SU-DHL-6 (cell line): ENCODE measurements at regions not wholly inside any gene's neighbourhood (a gene's known extent, or its start where the extent isn't known, plus 50 kb on each side); places are given as distances from the start of the nearest gene placed in this dataset.
"Not testable (repeated sequence)": the region's sequence is repeated elsewhere in the genome, so short reads cannot be mapped to it uniquely, and the experiment has no call there.

Experiments used
- H2AFZ ChIP-seq: fragments of 200-600 bp; sonication (generic); 2 replicates; pipeline ENCODE4 v1.6.1; 2014; ENCODE audit warnings: low read depth, mild to moderate bottlenecking, moderate library complexity, mixed read lengths, antibody characterized with exemption, low read length; ENCODE audit not compliant: severe bottlenecking
- H3F3A ChIP-seq: fragments of 200-600 bp; shearing (Covaris generic); 2 replicates; pipeline ENCODE4 v1.6.0; 2016; ENCODE audit warnings: antibody characterized with exemption, mild to moderate bottlenecking; ENCODE audit not compliant: insufficient read depth
- H3K27ac ChIP-seq: fragments of 200-600 bp; sonication (generic); 2 replicates; pipeline ENCODE4 v1.5.1; 2016; ENCODE audit warnings: low read depth, mild to moderate bottlenecking, low read length, moderate library complexity, mixed read lengths
- H3K27me3 ChIP-seq: fragments of 200-600 bp; sonication (generic), shearing (Covaris generic); 2 replicates; pipeline ENCODE4 v1.6.0; 2014; ENCODE audit warnings: mild to moderate bottlenecking, low read length
- H3K36me3 ChIP-seq: fragments of 200-600 bp; sonication (generic); 2 replicates; pipeline ENCODE4 v1.6.1; 2014; ENCODE audit warnings: mild to moderate bottlenecking, low read length, mixed read lengths
- H3K4me2 ChIP-seq: fragments of 300-600, 200-600 bp; shearing (Covaris generic), sonication (generic); 2 replicates; pipeline ENCODE4 v1.6.0; 2014; ENCODE audit warnings: low read length, low read depth, mild to moderate bottlenecking; ENCODE audit not compliant: poor library complexity, severe bottlenecking
- H3K4me3 ChIP-seq: fragments of 200-600 bp; sonication (generic); 2 replicates; pipeline ENCODE4 v1.5.1; 2014; ENCODE audit warnings: antibody characterized with exemption, low read length, mild to moderate bottlenecking, mixed read lengths; ENCODE audit not compliant: insufficient read depth, poor library complexity, severe bottlenecking
- H3K79me2 ChIP-seq: fragments of 200-600 bp; sonication (generic); 2 replicates; pipeline ENCODE4 v1.6.1; 2014; ENCODE audit warnings: mild to moderate bottlenecking, low read length, moderate library complexity; ENCODE audit not compliant: insufficient read depth
- H3K9ac ChIP-seq: fragments of 200-600 bp; sonication (generic); 2 replicates; pipeline ENCODE4 v1.7.0; 2014; ENCODE audit warnings: mild to moderate bottlenecking, low read length
- H3K9me2 ChIP-seq: fragments of 200-600 bp; sonication (generic); replicated peaks from 2 replicates; pipeline ENCODE4 v1.6.1; 2014; ENCODE audit warnings: low read length; ENCODE audit not compliant: insufficient read depth
- H3K9me3 ChIP-seq: fragments of 200-600 bp; sonication (generic); 2 replicates; pipeline ENCODE4 v1.6.1; 2014; ENCODE audit warnings: low read length, mixed read lengths; ENCODE audit not compliant: insufficient read depth
- H4K20me1 ChIP-seq: fragments of 200-600 bp; sonication (generic); 2 replicates; pipeline ENCODE4 v1.6.1; 2014; ENCODE audit warnings: low read depth, mild to moderate bottlenecking, antibody characterized with exemption, low read length, moderate library complexity, mixed read lengths
- EZH2phosphoT487 ChIP-seq: fragments of 200-600 bp; sonication (generic), shearing (Covaris generic); conservative IDR thresholded peaks from 2 replicates; pipeline ENCODE4 v1.6.1; 2018; ENCODE audit warnings: mild to moderate bottlenecking, antibody characterized with exemption, low read length, moderate library complexity, mixed read lengths
- TF ChIP-seq, protein P1 (sequence below): fragments of 200-600 bp; sonication (generic); IDR thresholded peaks from one replicate; pipeline ENCODE4 v1.5.1; 2017; ENCODE audit warnings: antibody characterized with exemption, mild to moderate bottlenecking, low read length, moderate library complexity; ENCODE audit not compliant: insufficient read depth, poor library complexity, severe bottlenecking

DNA sequence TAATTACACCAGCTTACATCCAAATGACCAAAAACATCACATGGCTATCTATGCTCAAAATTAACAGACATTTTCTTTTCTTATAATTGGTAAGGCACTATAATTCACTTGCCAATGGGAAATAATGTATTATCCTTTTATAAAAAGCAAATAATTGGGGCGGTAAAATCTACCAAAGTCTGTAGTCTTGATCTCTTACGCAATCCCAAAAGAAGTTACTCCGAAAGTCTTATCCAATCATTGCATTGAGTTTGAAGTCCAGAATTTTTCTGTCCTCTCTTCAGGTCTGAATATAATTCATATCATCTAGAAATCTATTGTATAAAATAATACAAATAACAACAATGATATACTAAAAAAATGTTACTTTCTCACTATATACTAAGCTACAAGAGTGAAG is 273.3 kb upstream of the CADM2 start:
- TF ChIP-seq, protein P1, sequence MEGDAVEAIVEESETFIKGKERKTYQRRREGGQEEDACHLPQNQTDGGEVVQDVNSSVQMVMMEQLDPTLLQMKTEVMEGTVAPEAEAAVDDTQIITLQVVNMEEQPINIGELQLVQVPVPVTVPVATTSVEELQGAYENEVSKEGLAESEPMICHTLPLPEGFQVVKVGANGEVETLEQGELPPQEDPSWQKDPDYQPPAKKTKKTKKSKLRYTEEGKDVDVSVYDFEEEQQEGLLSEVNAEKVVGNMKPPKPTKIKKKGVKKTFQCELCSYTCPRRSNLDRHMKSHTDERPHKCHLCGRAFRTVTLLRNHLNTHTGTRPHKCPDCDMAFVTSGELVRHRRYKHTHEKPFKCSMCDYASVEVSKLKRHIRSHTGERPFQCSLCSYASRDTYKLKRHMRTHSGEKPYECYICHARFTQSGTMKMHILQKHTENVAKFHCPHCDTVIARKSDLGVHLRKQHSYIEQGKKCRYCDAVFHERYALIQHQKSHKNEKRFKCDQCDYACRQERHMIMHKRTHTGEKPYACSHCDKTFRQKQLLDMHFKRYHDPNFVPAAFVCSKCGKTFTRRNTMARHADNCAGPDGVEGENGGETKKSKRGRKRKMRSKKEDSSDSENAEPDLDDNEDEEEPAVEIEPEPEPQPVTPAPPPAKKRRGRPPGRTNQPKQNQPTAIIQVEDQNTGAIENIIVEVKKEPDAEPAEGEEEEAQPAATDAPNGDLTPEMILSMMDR, result no peak
- no peak for TF ChIP-seq EZH2phosphoT487
- Histone ChIP-seq H3K27me3 (no peaks in the 10 kb centered on the region), H3K9ac (no peak overlapping the region)

DNA sequence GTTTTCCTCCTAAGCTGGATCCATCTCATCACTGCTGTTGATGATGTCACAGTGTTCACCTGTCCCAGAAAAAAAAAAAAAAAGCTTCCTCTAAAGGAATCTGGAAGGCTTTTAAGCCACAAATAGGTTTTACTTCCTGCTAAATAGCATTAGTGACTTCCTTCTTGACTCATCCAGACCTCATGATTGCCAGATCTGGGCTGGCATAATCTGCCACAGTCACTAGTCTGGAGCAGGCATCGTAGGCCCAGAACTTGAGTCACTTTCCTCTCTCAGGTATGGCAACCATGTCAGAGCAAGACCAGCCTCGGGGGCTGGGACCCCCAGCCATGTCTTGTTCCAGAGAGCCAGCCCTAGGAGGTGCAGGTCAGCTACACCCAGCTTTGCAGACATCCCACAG is 266.5 kb upstream of the CADM2 start:
- Histone ChIP-seq H3K36me3 (no peaks in the 10 kb centered on the region), H3K4me2 (no peak overlapping the region), H3K9me2 (no peaks in the 10 kb centered on the region), H4K20me1 (no peaks in the 10 kb centered on the region), H3K9ac (no peak overlapping the region), H3K79me2 (no peaks in the 10 kb centered on the region), H3K27ac (no peak overlapping the region), H2AFZ (no peak overlapping the region), H3K27me3 (no peaks in the 10 kb centered on the region), H3K9me3 (no peaks in the 10 kb centered on the region), H3K4me3 (no peak overlapping the region), H3F3A (no peaks in the 10 kb centered on the region)
- TF ChIP-seq, protein P1, result no peak
- TF ChIP-seq EZH2phosphoT487, result no peak

More for the DNA sequence above, 273.3 kb upstream of the CADM2 start:
- Histone ChIP-seq H3K27ac (no peak overlapping the region), H3K9me2 (no peaks in the 10 kb centered on the region), H3K79me2 (no peaks in the 10 kb centered on the region), H2AFZ (no peak overlapping the region), H3K4me3 (no peak overlapping the region), H3F3A (no peaks in the 10 kb centered on the region), H4K20me1 (no peaks in the 10 kb centered on the region), H3K36me3 (no peaks in the 10 kb centered on the region), H3K9me3 (no peaks in the 10 kb centered on the region), H3K4me2 (no peak overlapping the region)

DNA sequence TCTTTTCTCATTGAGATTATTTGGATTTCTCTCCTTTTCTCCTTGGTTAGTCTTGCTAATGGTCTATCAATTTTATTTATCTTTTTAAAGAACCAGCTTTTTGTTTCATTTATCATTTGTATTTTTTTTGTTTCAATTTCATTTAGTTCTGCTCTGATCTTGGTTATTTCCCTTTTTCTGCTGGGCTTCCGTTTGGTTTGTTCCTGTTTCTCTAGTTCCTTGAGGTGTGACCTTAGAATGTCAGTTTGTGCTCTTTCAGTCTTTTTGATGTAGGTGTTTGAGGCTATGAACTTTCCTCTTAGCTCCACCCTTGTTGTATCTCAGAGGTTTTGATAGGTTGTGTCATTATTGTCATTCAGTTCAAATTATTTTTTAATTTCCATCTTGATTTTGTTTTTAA is 248.5 kb upstream of the CADM2 start:
- H3K27ac ChIP-seq, result not testable (repeated sequence)

DNA sequence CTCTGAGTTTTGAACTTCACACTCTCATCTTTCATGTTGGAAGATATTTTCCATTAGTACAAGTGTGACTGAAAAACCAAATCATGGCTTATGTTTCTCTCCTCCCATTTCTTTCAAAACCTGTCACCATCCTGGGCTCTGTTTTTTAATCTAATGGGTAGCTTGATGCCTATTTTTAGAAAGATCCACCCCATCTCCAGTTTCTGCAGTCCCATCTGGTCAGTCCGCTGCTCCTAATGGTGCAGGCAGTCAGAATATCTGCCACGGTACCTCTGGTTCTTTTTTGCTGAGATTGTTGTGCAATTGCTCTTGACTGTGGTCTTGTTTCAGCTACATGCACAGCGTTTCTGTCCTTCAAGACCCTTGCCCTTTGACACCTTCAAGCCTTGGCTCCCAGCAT is 240.9 kb upstream of the CADM2 start:
- no peak for TF ChIP-seq EZH2phosphoT487
- TF ChIP-seq, protein P1, result no peak
- Histone ChIP-seq H3K36me3 (no peaks in the 10 kb centered on the region), H3K4me3 (no peak overlapping the region), H4K20me1 (no peaks in the 10 kb centered on the region), H3K27me3 (no peaks in the 10 kb centered on the region), H2AFZ (no peak overlapping the region), H3K79me2 (no peaks in the 10 kb centered on the region), H3K9me3 (no peaks in the 10 kb centered on the region), H3K9me2 (no peaks in the 10 kb centered on the region), H3K9ac (no peak overlapping the region), H3K4me2 (no peak overlapping the region), H3K27ac (no peak overlapping the region), H3F3A (no peaks in the 10 kb centered on the region)

More for the DNA sequence above, 248.5 kb upstream of the CADM2 start:
- not testable (repeated sequence) for H3K27me3 ChIP-seq, H3K36me3 ChIP-seq, H3K9me3 ChIP-seq, H4K20me1 ChIP-seq, H3K9me2 ChIP-seq, H3K9ac ChIP-seq, H3F3A ChIP-seq, H3K79me2 ChIP-seq
- Histone ChIP-seq H3K4me3 (peak overlapping the region; percentile 18), H3K4me2 (peak overlapping the region; percentile 46), H2AFZ (peak overlapping the region; percentile 80)
